ENCODE measurements at regions not wholly inside any gene's neighbourhood (a gene's known extent, or its start where the extent isn't known, plus 50 kb on each side); places are given as distances from the start of the nearest gene placed in this dataset.

- no peaks in the 10 kb centered on the region for H3K36me3 Mint-ChIP-seq
- H3K27me3 Mint-ChIP-seq, result no peaks in the 10 kb centered on the region
- H3K4me3 Mint-ChIP-seq, result no peak overlapping the region
- peaks cover 7% of the 10 kb centered on the region for H3K9me3 Mint-ChIP-seq (ENCODE audit: low read depth)
- no peaks in the 10 kb centered on the region for H3K4me1 Mint-ChIP-seq (ENCODE audit: low read depth)
- no peak overlapping the region for H3K27ac Mint-ChIP-seq
Observed at GRCh38 chr9:78938821-78939220, 632.9 kb upstream of the TLE4 start.

DNA sequence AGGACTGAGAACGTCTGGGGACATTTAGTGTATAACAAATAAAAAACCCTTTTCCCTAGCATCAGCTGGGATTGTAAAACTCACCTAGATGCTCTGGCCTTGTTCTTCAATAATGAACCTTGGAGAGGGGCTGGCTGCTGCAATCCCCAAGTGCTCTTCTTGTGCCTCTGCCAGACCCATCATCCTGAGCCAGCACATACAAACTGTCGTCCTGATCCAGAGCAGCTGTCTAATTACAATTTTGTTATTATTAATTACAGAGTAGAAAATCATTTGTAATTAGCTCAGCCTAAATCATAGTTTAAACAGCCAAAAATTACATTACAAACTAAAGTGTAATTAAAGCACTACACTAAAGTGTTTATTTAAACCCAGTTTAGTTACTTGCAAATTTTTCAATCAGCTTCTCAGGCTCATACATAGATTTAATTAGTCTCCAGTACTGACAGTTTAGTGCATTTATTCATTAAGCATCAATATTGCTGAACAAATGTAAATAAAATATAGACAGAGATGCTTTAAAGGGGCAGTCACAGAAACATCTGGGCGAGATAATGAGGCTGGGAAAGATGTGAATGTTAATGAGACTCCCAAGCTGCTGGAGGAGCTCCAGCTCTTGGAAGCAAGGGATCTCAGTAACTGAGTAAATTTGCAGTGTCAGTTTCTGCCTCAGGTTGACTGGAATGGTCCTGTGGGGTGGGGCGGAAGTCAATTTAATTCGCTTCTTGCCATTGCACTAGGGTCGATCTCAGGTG lies 632.3 kb upstream of the TLE4 start:
- no peak overlapping the region for H3K27ac Mint-ChIP-seq
- H3K4me1 Mint-ChIP-seq (ENCODE audit: low read depth), result no peaks in the 10 kb centered on the region
- H3K4me3 Mint-ChIP-seq, result no peak overlapping the region
- no peaks in the 10 kb centered on the region for H3K36me3 Mint-ChIP-seq
- H3K9me3 Mint-ChIP-seq (ENCODE audit: low read depth), result peaks cover 10% of the 10 kb centered on the region
- H3K27me3 Mint-ChIP-seq, result no peaks in the 10 kb centered on the region

DNA sequence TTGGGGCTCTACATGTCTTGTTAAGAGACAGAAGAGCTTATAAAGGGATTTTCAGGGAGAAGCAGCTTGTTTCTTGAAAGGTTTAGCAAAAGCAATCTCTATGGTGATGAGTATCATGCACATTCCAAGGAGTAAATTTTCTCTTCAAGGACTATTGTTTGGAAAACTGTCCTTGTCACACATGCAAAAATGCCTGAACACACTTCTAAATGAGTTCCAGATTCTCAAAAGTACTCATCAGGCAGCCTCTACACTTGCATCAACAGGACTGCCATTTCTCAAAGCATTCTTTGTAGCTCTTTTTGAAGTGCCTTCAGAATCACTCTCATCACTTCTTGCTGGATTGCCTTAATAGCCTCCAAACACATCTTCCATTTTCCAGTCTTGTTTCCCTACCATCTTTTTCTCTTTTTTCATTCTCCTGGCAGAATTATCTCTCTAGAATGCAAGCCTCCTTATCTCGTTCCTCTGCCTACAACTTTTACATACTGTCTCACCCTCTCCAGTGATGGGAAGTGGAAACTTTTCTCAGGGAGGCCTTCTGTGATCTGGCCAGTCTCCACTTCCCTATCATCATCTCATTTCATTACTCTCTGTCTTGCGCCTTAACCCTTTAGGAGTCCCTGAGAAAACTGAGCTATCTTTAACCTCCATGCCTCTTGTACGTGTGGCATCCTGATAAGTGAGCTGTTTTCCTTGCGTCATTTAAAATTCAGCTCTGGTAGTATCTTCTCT lies 631.5 kb upstream of the TLE4 start:
- no peak overlapping the region for H3K27ac Mint-ChIP-seq
- no peaks in the 10 kb centered on the region for H3K27me3 Mint-ChIP-seq
- H3K36me3 Mint-ChIP-seq, result no peaks in the 10 kb centered on the region
- no peaks in the 10 kb centered on the region for H3K4me1 Mint-ChIP-seq (ENCODE audit: low read depth)
- peaks cover 7% of the 10 kb centered on the region for H3K9me3 Mint-ChIP-seq (ENCODE audit: low read depth)
- no peak overlapping the region for H3K4me3 Mint-ChIP-seq

- Mint-ChIP-seq H3K4me3 (no peak overlapping the region), H3K9me3 (ENCODE audit: low read depth) (peaks cover 9% of the 10 kb centered on the region), H3K4me1 (ENCODE audit: low read depth) (no peaks in the 10 kb centered on the region), H3K27ac (no peak overlapping the region), H3K27me3 (no peaks in the 10 kb centered on the region), H3K36me3 (no peaks in the 10 kb centered on the region)
Observed at GRCh38 chr9:78954286-78954685, 617.5 kb upstream of the TLE4 start.

GRCh38 chr9:78958892-78959291 lies 612.9 kb upstream of the TLE4 start:
- no peak overlapping the region for H3K27ac Mint-ChIP-seq
- no peaks in the 10 kb centered on the region for H3K27me3 Mint-ChIP-seq
- no peaks in the 10 kb centered on the region for H3K4me1 Mint-ChIP-seq (ENCODE audit: low read depth)
- no peaks in the 10 kb centered on the region for H3K36me3 Mint-ChIP-seq
- peaks cover 9% of the 10 kb centered on the region for H3K9me3 Mint-ChIP-seq (ENCODE audit: low read depth)
- no peak overlapping the region for H3K4me3 Mint-ChIP-seq

- H3K4me1 Mint-ChIP-seq (ENCODE audit: low read depth), result no peaks in the 10 kb centered on the region
- no peaks in the 10 kb centered on the region for H3K27me3 Mint-ChIP-seq
- H3K9me3 Mint-ChIP-seq (ENCODE audit: low read depth), result peaks cover 9% of the 10 kb centered on the region
- no peak overlapping the region for H3K27ac Mint-ChIP-seq
- no peak overlapping the region for H3K4me3 Mint-ChIP-seq
- no peaks in the 10 kb centered on the region for H3K36me3 Mint-ChIP-seq
Observed at GRCh38 chr9:78962156-78962555, 609.6 kb upstream of the TLE4 start.

- no peak overlapping the region for H3K4me3 Mint-ChIP-seq
- H3K4me1 Mint-ChIP-seq (ENCODE audit: low read depth), result no peaks in the 10 kb centered on the region
- peaks cover 4% of the 10 kb centered on the region for H3K9me3 Mint-ChIP-seq (ENCODE audit: low read depth)
Observed at GRCh38 chr9:78963911-78964310, 607.9 kb upstream of the TLE4 start.

DNA sequence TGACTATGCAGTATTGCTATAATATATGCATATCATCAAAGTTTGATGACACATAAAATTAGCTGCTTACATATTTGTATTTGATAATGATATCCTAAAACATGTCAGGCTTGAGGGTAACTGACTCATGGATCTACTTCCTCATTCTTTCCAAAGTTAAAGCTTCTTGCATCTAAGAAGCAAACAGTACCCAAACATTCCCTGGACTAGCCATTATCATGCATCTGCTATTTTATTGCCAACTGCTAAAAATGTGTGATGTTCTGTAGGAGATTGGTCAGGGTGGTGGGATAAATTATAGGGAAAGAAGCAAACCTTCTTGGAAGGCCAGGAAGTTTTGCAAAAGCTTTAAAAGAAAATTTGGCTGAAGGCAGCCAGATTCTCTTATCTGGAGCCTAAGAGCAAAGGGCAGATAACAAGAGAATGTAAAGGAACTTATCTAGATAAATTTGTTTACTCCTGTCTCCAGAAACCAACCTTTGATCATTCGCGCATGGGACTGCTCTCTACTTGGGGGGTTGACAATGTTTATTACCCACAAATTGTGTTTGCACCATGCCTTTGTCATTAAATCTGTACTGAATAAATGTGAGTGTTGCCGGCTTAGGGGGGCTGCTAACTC lies 604.1 kb upstream of the TLE4 start:
- no peaks in the 10 kb centered on the region for H3K27me3 Mint-ChIP-seq
- H3K36me3 Mint-ChIP-seq, result no peaks in the 10 kb centered on the region
- no peak overlapping the region for H3K27ac Mint-ChIP-seq

More at GRCh38 chr9:78963911-78964310, 607.9 kb upstream of the TLE4 start:
- no peaks in the 10 kb centered on the region for H3K27me3 Mint-ChIP-seq
- no peaks in the 10 kb centered on the region for H3K36me3 Mint-ChIP-seq
- no peak overlapping the region for H3K27ac Mint-ChIP-seq

GRCh38 chr9:78970375-78970774 lies 601.4 kb upstream of the TLE4 start:
- no peak overlapping the region for H3K4me3 Mint-ChIP-seq
- H3K27me3 Mint-ChIP-seq, result no peaks in the 10 kb centered on the region
- H3K9me3 Mint-ChIP-seq (ENCODE audit: low read depth), result no peaks in the 10 kb centered on the region
- H3K36me3 Mint-ChIP-seq, result no peaks in the 10 kb centered on the region
- H3K4me1 Mint-ChIP-seq (ENCODE audit: low read depth), result no peaks in the 10 kb centered on the region
- no peak overlapping the region for H3K27ac Mint-ChIP-seq

More for the DNA sequence above, 604.1 kb upstream of the TLE4 start:
- H3K4me1 Mint-ChIP-seq (ENCODE audit: low read depth), result no peaks in the 10 kb centered on the region
- no peak overlapping the region for H3K4me3 Mint-ChIP-seq
- H3K9me3 Mint-ChIP-seq (ENCODE audit: low read depth), result no peaks in the 10 kb centered on the region

DNA sequence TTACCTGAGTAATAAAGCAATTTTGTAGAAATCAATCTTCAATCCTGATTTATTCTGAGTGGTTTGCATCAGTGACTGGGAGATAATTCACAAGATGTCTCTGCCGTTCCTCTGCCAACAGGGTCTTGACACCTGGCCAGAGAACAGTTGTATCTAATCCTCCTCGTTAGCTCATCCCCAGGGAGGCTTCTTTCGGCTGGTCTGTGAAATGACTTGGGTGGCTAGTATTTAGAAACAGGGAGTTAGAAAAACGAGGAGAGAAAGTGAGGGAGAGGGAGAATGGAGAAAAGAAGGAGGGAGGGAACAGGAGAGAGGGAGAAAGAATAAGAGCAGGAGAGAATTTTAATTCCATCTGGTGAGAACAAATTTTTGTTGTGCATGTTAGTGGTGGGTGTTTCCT lies 600.2 kb upstream of the TLE4 start:
- H3K4me1 Mint-ChIP-seq (ENCODE audit: low read depth), result no peaks in the 10 kb centered on the region
- no peaks in the 10 kb centered on the region for H3K36me3 Mint-ChIP-seq
- H3K4me3 Mint-ChIP-seq, result no peak overlapping the region
- H3K27me3 Mint-ChIP-seq, result no peaks in the 10 kb centered on the region
- no peak overlapping the region for H3K27ac Mint-ChIP-seq
- no peaks in the 10 kb centered on the region for H3K9me3 Mint-ChIP-seq (ENCODE audit: low read depth)

DNA sequence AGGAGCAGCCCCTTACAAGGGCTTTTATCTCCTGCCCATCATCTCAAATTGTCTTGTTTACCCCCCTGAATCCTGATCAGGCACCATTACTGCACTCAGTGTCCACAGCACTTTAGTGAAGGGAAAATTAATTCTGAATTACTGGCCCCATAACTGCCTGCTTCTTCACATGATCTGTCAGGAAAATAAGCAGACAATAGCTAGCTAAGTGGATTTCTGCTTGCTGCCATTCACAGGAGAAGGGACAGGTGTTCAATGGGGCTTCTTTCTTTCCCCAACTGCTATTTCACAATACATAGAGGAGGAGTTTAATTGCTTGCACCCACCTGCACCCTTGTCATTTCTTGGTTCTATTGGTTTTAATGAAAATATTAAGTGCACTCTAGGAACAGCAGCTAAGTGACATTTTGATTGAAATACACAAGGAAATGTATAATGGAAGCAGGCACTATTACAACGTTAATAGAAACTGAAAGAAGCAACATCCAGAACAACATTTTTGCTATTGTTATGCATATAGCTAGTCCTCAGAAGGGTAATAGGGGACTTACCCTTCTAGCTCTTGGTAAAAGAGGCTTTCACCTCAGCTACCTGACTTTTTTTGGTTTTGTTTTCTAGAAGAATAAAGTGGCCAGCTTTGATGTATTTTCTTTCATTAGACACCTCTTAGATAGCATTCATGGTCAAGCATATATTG lies 599.3 kb upstream of the TLE4 start:
- H3K4me1 Mint-ChIP-seq (ENCODE audit: low read depth), result no peaks in the 10 kb centered on the region
- no peaks in the 10 kb centered on the region for H3K36me3 Mint-ChIP-seq
- H3K4me3 Mint-ChIP-seq, result no peak overlapping the region
- no peaks in the 10 kb centered on the region for H3K27me3 Mint-ChIP-seq
- H3K9me3 Mint-ChIP-seq (ENCODE audit: low read depth), result no peaks in the 10 kb centered on the region
- H3K27ac Mint-ChIP-seq, result no peak overlapping the region

GRCh38 chr9:78973907-78974306 lies 597.9 kb upstream of the TLE4 start:
- Mint-ChIP-seq H3K27ac (no peak overlapping the region), H3K36me3 (no peaks in the 10 kb centered on the region), H3K27me3 (no peaks in the 10 kb centered on the region), H3K4me1 (ENCODE audit: low read depth) (no peaks in the 10 kb centered on the region), H3K9me3 (ENCODE audit: low read depth) (no peaks in the 10 kb centered on the region), H3K4me3 (no peak overlapping the region)

GRCh38 chr9:78982849-78983248 lies 588.9 kb upstream of the TLE4 start:
- H3K4me3 Mint-ChIP-seq, result no peak overlapping the region
- no peaks in the 10 kb centered on the region for H3K27me3 Mint-ChIP-seq
- H3K27ac Mint-ChIP-seq, result no peak overlapping the region
- no peaks in the 10 kb centered on the region for H3K36me3 Mint-ChIP-seq
- no peaks in the 10 kb centered on the region for H3K4me1 Mint-ChIP-seq (ENCODE audit: low read depth)
- H3K9me3 Mint-ChIP-seq (ENCODE audit: low read depth), result no peaks in the 10 kb centered on the region

DNA sequence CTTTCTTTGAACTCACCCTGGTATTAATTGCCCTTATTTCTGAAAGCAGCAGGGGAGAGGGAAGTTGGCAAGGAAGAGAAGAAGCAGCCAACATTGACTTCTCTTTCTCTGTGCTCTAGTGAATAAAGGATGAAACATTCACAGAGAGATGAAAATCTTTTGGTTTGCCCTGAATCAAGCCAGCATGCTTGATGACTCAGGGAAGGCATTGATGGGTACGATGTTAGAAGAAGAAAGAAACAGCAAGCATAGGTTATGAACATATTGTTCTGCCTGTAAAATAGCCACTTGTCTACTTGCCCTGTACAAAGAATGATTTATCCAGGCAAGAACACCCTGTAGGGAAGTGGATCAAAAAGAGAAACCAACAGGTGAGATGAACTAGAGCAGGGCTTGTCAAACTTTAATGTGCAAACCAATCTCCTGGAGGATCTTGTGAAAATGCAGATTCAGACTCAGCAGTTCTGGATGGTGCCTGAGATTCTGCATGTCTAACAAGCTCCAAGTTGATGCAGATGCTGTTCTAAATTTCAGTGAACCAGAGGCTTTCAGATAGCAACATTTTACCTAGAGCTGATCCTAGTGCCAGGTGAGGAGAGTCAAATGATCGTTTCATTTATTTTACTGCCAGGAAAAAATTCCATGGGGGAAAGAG lies 586.6 kb upstream of the TLE4 start:
- H3K27ac Mint-ChIP-seq, result no peak overlapping the region
- H3K4me3 Mint-ChIP-seq, result no peak overlapping the region
- no peaks in the 10 kb centered on the region for H3K36me3 Mint-ChIP-seq
- H3K4me1 Mint-ChIP-seq (ENCODE audit: low read depth), result no peaks in the 10 kb centered on the region
- no peaks in the 10 kb centered on the region for H3K27me3 Mint-ChIP-seq
- H3K9me3 Mint-ChIP-seq (ENCODE audit: low read depth), result no peaks in the 10 kb centered on the region
